Stimulated activated naive CD8-positive, alpha-beta T cell treated with anti-CD3 and anti-CD28 coated beads, Interleukin-15, Interleukin-2, amounts not matched to agents 100 U/mL and 50 U/mL, for 24 hours (primary cell): ENCODE measurements at regions not wholly inside any gene's neighbourhood (a gene's known extent, or its start where the extent isn't known, plus 50 kb on each side); places are given as distances from the start of the nearest gene placed in this dataset.
"Not testable (repeated sequence)": the region's sequence is repeated elsewhere in the genome, so short reads cannot be mapped to it uniquely, and the experiment has no call there.

Source experiments
- ATAC-seq: fragments of 150-1000 bp; cut with Tn5 transposase; one replicate; pipeline ENCODE4 v1.10.0; 2021
- DNase-seq: peaks from one replicate; pipeline ENCODE4 v3.0.0; 2021

DNA sequence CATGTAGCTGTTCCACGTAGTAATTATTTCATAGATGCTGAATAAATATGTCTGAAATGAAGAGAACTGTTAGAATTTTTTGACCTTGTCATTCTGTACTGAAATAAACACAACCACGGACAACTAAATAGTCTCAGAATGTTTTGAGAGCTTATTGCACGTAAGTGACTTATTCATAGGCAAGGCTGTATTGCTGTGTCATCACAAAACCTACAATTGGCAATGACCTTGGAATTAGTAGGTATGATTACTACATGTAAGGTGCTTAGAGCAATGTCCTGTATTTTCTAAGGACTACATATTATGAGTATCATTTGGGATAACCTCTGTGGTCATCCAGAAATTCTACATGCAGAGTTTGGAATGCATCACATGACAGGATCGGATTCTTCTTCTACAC lies 237.2 kb upstream of the PUDP start:
- no peak for ATAC-seq
- DNase-seq, result no peak

DNA sequence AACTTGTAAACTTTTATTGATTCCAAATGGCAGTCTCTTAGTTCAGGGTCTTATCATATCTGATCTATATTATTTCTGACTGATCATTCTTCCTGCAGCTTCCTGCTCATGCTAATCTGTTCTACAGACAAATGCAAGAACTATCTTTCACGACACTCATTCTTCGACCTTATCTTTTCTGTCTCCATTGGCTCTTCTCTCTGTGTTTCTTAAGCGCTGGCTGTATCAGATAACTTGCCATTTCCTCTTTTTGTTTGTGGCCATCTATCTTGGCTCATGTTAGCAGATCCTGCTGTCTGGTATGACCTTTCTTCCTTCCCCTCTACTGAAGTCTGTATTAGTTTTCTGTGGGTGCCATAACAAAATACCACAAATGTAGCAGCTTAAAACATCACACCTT lies 230.5 kb upstream of the PUDP start:
- ATAC-seq (no peak), DNase-seq (no peak)

DNA sequence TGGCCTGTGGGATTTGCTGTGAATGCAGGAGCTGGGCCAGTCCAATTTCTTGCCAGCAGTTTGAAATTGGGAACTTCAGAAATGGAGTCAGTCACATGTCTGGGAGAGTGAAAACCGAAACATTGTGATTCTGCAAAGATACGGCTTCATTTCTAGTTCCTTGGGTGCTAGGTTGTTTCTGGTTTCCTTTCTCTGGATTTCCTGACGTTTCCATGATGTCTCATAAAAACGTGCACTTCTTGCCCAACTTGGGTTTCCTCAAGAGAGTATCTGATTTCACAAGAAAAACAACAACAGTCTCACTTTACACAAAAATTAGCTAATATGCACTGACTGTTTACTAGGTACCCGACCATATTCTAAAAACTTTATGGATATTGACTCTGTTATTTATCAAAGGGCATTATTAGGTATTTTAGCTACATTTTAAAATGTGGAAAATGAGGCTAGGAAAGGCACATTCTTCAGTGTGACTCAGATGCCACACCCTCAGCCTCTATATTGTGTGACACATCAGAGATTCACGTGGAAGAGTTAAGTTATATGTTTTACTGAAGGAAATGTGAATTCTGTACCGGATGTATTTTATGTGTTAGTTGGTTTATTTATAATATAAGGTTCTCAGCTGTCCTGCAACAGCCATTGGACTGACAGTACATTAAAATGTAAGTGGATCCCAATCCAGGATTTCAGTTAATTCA lies 225.0 kb upstream of the PUDP start:
- ATAC-seq (no peak), DNase-seq (no peak)

DNA sequence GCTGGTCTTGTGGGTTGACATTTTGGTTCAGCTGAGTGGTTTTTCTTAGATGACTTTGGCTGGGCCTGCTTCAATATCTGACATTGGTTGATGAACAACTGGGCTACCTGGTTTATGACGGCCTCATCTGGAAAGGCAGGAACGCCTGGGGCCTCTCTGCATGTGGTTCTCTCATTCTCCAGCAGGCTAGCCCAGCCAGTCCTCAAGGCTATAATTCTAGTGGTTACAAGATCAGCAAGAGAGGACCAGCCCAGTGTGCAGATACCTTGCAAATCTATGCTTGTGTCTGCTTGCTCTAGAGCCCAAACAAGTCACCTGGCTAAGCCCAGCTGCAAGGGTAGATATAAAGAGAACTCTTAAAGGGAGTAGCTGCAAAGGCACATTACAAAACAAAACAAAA lies 214.2 kb upstream of the PUDP start:
- ATAC-seq (no peak), DNase-seq (no peak)

DNA sequence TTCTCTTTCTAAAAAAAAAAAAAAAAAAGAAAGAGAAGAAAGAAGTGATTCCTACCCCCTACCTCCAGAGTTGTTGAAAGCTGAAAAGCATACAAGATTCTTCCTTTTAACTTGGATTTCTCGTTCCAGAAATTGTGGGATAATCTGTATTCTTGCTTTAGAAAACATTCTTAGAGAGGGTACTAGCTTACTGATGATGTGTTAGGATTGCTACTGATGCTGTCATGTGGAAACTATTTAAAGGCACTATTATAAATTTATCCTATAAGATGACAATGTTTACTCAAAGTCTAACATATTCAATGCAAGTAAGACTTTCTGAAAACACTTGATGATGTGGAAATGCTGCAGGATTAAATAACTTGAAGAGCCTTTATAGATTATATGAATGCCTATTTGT lies 204.0 kb upstream of the PUDP start:
- ATAC-seq (no peak), DNase-seq (no peak)

DNA sequence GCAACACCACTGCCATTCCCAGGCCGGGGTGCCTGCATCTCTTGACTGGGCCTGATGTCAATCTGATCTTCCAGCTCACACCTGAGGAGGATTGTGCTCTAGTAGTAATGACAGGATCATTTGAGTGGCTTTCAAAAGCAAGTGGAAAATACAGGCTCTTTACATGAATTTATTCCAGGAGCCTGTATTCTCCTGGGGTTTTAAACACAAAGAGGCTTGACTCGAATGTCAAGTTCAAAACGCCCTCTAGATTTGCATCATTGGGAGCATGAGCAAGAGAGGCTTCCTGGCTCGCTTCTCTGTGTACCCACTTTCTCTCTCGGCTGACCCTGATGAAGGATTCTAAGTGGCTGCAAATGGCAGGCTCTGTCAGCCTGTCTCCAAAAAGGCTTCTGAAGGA lies 199.5 kb upstream of the PUDP start:
- ATAC-seq, result no peak

DNA sequence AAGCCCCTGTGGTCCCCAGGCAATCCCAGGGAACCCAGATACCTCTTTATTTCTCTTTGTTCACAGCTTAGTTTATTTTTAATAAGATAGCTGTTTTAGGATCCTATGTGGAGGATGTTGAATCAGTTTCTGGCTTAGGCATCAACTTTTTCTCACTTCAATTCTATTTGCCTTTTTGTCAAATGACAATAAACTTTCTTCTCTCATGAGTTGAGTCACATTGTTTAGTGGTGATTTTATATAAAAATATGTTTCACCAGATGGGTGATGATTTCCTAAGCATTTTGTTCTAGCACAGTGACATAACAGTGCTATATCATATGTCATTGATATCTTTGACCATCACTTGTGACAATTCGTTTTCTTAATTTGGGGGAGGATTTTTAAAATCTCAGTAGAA lies 198.1 kb upstream of the PUDP start:
- DNase-seq, result no peak
- no peak for ATAC-seq

More for the DNA sequence above, 199.5 kb upstream of the PUDP start:
- no peak for DNase-seq

DNA sequence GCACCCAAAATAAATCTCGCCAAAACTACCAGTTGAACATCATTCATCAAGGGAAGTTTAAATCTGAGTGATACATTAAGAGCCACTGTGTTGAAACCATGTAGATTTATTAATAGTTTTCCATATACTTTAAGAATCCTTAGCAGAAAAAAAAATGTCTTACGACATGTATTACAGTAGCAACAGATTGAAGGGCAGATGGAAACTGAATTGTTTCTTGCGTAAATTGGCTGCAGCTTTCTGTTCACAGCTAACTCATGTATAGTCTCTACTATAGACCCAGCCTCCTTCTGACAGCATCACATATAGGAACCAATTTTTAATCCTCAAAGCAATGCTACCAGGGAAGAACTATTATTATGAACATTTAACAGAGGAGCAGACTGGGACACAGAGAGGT lies 195.2 kb upstream of the PUDP start:
- ATAC-seq, result no peak
- no peak for DNase-seq

DNA sequence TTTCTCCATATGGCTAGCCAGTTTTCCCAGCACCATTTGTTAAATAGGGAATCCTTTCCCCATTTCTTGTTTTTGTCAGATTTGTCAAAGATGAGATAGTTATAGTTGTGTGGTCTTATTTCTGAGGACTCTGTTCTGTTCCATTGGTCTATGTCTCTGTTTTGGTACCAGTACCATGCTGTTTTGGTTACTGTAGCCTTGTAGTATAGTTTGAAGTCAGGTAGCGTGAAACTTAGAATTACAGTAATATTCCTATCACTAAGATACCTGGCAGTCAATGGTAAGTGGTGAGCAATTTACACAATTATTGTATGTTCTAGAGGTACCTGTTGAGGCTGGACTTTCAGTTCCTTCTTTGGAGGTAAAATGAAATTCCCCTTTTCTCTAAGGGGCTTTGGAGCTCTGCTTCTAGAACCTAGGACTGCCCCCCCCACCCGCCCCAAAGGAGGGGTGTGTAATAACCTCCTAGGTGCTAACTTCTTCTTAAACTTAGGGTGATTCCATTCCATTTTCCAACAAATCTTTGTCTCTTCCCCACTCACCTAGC lies 187.9 kb upstream of the PUDP start:
- not testable (repeated sequence) for ATAC-seq, DNase-seq

DNA sequence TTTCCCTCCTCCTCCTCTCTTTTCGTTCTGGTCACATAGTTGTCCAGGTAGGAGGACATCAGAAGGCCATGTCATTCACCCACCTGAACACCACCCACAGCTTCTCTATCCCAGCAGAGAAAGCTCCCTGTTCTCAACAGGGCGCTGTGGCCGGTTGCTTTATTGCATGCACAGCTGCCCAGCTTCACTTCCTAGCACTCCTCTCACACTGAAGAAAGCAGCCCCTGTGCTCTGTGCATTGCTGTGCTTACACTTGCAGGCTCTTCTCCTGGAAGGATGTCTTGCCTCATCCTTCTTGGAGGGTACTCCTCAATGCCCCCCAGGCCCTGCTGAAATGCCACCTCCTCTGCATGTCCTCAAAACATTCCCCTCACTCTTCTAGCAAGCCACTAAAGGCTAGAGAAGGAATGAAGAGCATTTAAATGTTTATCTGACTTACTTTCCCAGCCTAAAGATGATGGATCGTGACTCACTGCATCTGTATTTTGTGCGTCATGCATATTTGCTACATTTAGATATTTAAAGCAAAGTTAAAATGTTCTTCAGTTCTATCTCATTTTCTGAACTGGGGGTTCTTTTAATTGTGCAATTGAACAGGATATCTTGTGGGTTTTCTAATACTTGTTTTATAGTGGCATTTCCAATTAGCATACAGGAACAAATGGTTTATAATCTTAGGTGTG lies 186.4 kb upstream of the PUDP start:
- ATAC-seq, result no peak
- DNase-seq, result no peak

DNA sequence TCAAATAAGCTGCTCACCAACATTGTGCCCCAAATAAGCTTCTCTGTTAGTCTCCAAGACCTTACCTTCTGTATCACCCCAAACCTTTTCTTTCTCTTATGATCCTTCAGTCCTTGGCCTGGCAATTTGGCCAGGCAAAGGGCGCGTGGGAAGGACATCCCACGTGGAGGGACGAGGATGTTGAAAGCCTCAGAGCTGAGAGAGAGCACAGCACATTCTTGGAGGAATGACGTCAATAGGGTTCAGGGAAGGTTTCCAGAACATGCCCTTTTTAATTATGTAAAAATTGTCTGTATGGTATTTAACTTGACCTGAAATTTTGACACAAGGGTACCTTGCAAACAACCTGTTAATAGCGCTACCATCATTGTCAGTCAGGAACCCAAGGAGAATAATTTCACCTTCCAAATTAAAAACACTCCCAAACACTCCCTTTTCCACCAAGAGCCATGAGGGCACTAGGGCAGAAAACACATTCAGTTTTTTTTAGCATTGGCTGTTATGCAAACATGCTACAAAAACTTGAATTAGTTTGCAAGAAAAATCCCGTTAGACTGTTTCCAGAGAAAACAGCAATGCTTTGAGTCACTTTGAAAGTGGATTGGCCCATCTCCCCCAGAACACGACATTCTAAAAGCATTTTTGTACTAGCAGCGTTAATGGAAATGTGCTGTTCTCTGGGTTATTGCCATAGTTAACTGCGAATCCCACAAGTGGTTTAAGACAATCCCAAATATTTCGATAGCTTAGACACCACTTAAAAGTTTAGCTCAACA lies 183.2 kb upstream of the PUDP start:
- no peak for ATAC-seq
- no peak for DNase-seq

DNA sequence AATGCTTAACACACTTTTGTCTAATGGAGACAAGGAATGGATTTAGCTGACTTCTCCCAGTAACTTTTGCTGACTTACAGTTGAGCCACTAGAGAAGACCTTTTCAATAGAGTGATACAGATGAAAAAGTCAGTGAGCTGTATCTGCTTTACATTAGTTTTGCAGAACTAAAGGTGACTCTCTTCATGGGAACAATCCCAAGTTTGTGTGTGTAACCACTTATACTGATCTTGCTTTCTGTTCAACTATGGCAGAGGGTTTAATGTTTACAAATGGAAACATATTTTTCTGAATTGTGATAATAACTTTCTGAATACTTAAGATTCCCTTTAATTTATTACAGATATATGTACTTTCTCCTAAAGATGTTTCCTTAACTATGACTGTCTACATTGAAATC lies 182.6 kb upstream of the PUDP start:
- ATAC-seq (no peak), DNase-seq (no peak)

DNA sequence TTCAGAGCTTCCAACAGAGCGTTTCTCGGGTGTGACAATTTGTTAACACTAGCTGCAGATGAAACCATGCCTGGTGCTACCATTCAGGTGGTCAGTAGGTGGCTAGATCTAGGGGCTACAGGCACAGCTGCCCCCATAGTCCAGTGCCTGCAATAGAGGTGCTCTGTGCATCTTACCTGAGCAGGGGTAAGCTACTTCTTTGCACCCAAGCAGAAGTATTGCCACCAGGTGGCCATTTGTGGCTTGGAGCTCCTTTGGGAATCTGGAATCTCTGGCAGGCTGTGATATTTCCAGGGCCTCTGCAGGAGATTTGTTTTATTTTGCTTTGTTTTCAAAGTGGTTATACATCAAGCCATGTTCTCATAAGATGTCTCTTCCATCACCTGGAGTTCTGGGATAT lies 170.7 kb upstream of the PUDP start:
- ATAC-seq, result no peak
- DNase-seq, result no peak

DNA sequence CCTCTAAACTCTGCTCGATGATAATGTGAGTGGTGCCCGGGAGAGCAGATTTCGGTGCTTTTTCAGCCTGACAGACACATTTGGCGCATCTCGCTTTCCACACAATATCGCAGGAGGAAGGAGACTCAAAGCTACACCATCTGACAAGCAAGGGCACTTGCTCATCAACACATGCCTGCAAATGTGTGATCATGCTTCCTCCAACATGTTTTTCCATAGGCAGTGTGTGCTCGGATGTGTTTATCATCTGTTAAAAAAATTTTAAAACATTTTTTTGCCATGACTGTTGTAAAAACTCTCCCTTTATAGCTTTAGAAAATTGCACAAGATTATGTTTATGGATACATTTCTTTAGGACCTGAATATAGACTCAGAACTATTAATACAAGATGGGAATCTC lies 170.3 kb upstream of the PUDP start:
- ATAC-seq (no peak), DNase-seq (no peak)

DNA sequence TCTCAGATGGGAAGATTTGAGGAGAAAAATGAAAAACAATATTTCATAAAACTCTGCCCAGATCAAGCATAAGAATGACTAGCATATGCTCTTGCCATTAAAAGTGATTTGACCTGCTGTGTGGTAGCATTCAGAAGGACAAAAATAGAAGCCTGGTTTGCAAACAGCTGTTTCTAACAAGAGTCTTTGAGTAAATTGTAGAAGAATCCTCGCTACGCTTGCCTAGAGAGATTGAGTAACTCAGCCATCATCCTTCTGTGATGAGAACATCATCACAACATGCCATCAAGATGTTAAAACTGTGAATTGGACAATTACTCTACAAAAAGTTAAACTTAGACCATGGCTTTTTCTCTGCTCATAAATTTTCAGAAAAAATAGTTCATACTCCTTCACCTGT lies 168.9 kb upstream of the PUDP start:
- ATAC-seq, result no peak
- DNase-seq, result no peak

DNA sequence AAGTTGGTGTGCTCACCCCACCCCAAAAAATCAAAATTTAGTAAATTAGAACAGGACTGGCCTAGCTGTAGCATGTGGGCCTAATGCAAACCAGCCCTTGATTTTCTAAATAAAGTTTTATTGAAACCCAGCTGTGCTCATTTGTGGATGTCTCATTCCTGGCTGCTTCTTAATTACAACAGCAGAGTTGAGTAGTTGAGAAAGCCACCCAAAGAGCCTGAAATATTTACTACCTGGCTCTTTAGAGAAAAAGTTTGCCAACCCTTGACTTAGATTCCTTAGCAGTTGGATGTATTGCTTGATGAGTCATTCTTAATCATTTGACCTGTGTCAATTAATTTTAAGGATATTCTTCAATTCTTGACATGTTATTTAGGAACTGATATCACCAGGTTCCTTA lies 168.3 kb upstream of the PUDP start:
- DNase-seq (no peak), ATAC-seq (no peak)

DNA sequence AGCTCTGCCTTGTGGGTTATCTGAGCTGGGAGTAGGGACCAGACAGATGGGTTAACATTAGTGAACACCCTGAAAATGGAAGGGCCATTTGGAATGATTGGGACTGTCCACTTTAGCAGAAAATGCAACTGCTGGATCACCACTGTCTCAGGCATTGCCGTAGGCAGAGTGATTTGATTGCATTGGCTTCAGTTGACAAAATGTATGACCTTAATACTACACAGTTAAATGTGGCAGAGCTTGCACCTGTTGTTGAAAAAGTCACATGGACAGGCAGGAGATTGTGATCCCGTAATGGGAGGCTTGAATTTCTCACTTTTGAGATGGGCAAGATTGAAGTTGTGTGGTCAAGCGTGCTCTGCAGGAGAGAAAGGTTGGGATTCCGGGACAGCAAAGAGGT lies 166.5 kb upstream of the PUDP start:
- ATAC-seq (no peak), DNase-seq (no peak)

DNA sequence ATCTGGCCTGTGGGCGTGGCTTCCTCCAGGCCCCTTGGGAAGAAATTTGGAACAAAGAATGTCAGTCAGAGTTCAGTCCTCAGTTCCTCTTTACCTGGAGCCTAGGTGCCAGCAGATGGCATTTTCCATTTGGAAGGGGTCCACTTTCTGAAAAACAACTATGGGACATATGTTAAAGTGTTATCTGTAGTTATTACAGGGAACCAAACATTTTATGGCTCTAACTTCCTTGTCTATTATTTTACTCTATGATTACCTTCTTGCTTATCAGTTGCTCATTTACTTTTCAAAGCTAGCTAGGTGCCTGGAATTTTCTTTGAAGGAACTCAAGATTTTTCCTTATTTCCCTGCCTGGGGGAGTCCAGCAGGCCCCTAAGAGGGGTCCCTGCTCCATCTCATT lies 159.8 kb upstream of the PUDP start:
- ATAC-seq, result no peak
- DNase-seq, result no peak

DNA sequence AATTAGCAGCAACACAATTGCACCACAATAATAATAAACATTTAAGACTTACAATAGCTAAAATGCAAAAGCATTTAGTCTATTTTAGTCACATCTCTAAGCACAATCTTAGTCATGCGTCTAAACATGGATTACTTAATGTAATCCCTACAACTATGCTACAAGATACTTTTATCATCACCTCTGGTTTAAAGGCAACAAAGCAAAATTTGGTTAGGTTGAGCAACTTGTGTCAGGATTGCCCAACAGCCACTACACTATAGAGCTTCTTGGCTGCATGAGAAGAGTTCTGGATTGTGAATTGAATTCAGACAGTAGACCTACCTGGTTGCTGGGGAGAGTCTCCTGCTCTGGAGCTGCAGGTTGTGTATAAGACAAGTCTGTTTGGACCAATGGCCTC lies 146.5 kb upstream of the PUDP start:
- no peak for DNase-seq
- no peak for ATAC-seq

DNA sequence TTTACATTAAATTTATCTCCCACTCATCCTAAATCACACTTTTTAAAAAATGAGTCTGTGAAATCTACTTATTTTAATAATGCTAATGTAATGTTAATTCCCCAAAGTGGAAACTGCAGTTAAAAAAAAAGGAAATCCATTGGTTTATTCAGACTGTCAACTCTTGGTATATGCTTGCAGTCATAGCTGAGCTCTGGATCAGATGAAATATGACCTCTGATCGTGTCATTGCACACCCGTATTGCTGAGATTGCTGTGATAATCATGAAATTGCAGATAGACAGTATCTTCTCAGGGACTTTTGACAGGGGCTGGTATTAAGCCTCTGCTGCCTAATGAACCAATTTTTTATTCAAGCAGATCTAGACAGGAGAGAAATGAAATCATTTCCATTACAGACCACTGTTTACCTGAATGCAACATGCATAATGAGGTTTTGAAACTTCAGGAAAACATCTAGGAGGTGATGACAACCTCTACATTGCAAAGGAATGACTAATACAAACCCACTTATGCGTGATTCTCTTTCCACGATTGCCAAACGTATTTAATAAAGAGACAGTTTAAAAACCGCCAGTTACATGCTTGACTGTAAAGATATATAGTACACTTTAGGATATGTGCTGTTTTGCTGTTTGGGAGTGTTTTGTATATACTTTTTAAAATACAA lies 138.3 kb upstream of the PUDP start:
- DNase-seq (no peak), ATAC-seq (no peak)

DNA sequence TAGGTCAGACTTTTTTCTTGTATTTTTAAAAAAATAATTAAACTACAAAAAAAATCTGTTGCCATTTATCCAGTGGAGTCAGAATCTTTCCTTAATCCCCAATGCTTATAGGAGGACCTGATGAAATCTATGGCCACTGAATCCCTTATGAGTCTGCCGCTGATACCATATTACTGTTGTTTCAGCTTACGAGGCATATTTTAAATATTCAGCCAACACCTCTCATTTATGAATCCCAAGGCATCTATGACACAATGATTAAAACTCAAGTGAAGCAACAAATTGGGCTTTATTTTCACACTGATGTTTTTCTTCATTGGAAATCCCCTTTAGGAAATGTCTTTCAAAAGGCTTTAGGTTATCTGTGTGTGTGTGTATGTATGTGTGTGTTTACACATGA lies 137.8 kb upstream of the PUDP start:
- ATAC-seq, result no peak
- DNase-seq, result no peak

DNA sequence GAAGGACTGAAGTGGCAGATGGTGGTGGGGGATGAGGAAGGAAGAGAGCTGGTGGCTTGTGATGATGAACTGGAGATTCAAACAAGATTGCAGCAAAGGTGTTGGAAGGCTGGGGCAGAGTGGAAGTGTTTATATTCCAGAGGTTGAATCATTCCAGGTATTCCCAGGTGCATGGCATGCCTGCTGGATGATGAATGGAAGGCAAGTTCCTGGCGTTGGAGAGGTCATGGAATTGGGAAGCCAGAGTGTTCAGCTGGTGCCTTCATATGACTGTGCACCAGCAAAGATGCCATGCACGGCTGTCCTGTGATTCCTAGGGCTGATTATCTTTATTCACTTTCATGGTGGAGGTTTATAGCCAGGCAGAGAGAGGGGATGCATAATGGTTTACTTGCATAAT lies 135.8 kb upstream of the PUDP start:
- ATAC-seq (no peak), DNase-seq (no peak)

DNA sequence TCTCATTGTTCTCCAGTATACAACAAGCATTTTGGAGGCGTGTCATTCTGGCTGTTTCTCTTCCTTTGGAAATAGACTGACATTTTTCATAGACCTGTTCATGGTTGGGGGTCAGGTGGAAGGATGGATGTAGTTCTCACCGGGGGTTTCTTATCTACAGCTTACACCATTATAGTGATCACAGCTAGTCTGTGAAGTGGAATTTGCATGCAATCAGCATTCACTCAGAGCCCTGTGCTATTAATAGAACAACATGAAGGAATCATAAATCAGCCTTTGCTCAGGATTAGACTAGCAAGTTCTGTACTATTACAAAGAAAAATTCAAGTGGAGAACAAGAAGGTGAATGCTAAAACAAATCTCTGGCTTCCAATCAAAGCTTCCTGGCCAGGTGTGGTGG lies 132.6 kb upstream of the PUDP start:
- ATAC-seq (no peak), DNase-seq (no peak)
